T-cell (primary cell): ENCODE measurements at regions not wholly inside any gene's neighbourhood (a gene's known extent, or its start where the extent isn't known, plus 50 kb on each side); places are given as distances from the start of the nearest gene placed in this dataset.

Experiments used
- ATAC-seq, 4 experiments: fragments of 200-7000 bp in 3 of 4; fragments of 150-1000 bp in 1 of 4; cut with Tn5 transposase; replicated peaks in 1 of 4; 1 replicate in 3 of 4; 2 replicates in 1 of 4; pipeline ENCODE4 v1.10.0; 2021; ENCODE audit warnings: moderate library complexity in 3 of 4, mild to moderate bottlenecking in 2 of 4, moderate number of reproducible peaks in 1 of 4
- CTCF ChIA-PET, 2 donors: fragments of 300-600 bp; sonication (Branson Sonifier 250); formaldehyde crosslinking; loops; one replicate each; lab custom pipeline; 2022; ENCODE audit warnings: antibody characterized with exemption in 2 of 2; lab: Charles Lee
- POLR2A ChIA-PET, 2 donors: fragments of 300-600 bp; sonication (Branson Sonifier 250); formaldehyde crosslinking; loops; one replicate each; lab custom pipeline; 2022; ENCODE audit warnings: antibody characterized with exemption in 2 of 2; lab: Charles Lee
- DNase-seq, 35 experiments: peaks; one replicate each; pipeline versions ENCODE4 v3.0.0 to v3.0.0-alpha.2; 2013 to 2023
- H3K27ac ChIP-seq: one replicate; pipeline ENCODE4 v1.5.1; 2013; ENCODE audit warnings: low read length
- H3K27me3 ChIP-seq, 2 experiments: replicated peaks in 1 of 2; 1 replicate in 1 of 2; 2 replicates in 1 of 2; pipeline versions ENCODE4 v1.6.1 to v1.7.0; 2013; ENCODE audit warnings: low read length in 1 of 2, mixed read lengths in 1 of 2; ENCODE audit not compliant: control insufficient read depth in 2 of 2, insufficient read depth in 2 of 2; ENCODE audit errors: extremely low read depth in 1 of 2
- H3K36me3 ChIP-seq, 2 donors: 1 replicate in 1 of 2; 2 replicates in 1 of 2; pipeline versions ENCODE4 v1.6.1 to v1.7.0; 2013; ENCODE audit warnings: low read length in 1 of 2; ENCODE audit not compliant: control insufficient read depth in 2 of 2, insufficient read depth in 1 of 2; ENCODE audit errors: extremely low read depth in 1 of 2
- H3K4me1 ChIP-seq, 2 experiments: 1 replicate in 1 of 2; 2 replicates in 1 of 2; pipeline versions ENCODE4 v1.6.1 to v1.7.0; 2013; ENCODE audit warnings: low read length in 2 of 2, mixed read lengths in 1 of 2; ENCODE audit not compliant: insufficient read depth in 2 of 2, control insufficient read depth in 1 of 2; ENCODE audit errors: extremely low read depth in 1 of 2
- H3K4me3 ChIP-seq, 2 donors: 1 replicate in 1 of 2; 2 replicates in 1 of 2; pipeline versions ENCODE4 v1.5.1 to v1.7.0; 2013; ENCODE audit warnings: mild to moderate bottlenecking in 2 of 2, low read length in 1 of 2, moderate library complexity in 1 of 2; ENCODE audit not compliant: control insufficient read depth in 1 of 2; ENCODE audit errors: extremely low read depth in 1 of 2
- H3K9me3 ChIP-seq: 2 replicates; pipeline ENCODE4 v1.7.0; 2013
- H3K27ac Mint-ChIP-seq, 2 donors: one replicate each; pipeline ENCODE4 v1.8.0; 2020 to 2021; ENCODE audit warnings: mild to moderate bottlenecking in 2 of 2, mixed read lengths in 2 of 2
- H3K27me3 Mint-ChIP-seq, 2 donors: one replicate each; pipeline ENCODE4 v1.8.0; 2021 to 2022; ENCODE audit warnings: mixed read lengths in 2 of 2
- H3K36me3 Mint-ChIP-seq: one replicate; pipeline ENCODE4 v1.8.0; 2021; ENCODE audit warnings: mixed read lengths
- H3K4me1 Mint-ChIP-seq, 3 donors: one replicate each; pipeline ENCODE4 v1.8.0; 2020 to 2022; ENCODE audit warnings: mixed read lengths in 3 of 3, mild to moderate bottlenecking in 1 of 3
- H3K4me3 Mint-ChIP-seq, 3 donors: one replicate each; pipeline ENCODE4 v1.8.0; 2020 to 2022; ENCODE audit warnings: mild to moderate bottlenecking in 3 of 3, mixed read lengths in 3 of 3, moderate library complexity in 3 of 3
- H3K9me3 Mint-ChIP-seq, 3 donors: one replicate each; pipeline ENCODE4 v1.8.0; 2020 to 2022; ENCODE audit warnings: mixed read lengths in 3 of 3
- WGBS: methylation state at CpG from one replicate; pipeline ENCODE4 v1.1.5; 2013; ENCODE audit warnings: missing lambda C conversion rate; ENCODE audit not compliant: insufficient coverage; 5-methylcytosine and 5-hydroxymethylcytosine counted together

- Histone ChIP-seq H3K4me1 (no peaks in the 10 kb centered on the region), H3K9me3 (no peaks in the 10 kb centered on the region), H3K36me3 (no peaks in the 10 kb centered on the region), H3K4me3 (no peak overlapping the region), H3K27me3 (no peaks in the 10 kb centered on the region), H3K27ac (no peak overlapping the region)
- H3K27me3 Mint-ChIP-seq, result no peaks in the 10 kb centered on the region
- ChIA-PET CTCF (no interaction called here), POLR2A (no interaction called here)
- DNase-seq (no peak), ATAC-seq (no peak)
- no peak overlapping the region for H3K4me3 Mint-ChIP-seq
- H3K27ac Mint-ChIP-seq, result no peak overlapping the region
- H3K9me3 Mint-ChIP-seq, result peaks cover 0 to 6% (median 0%) of the 10 kb centered on the region in 3 donors
- no peaks in the 10 kb centered on the region for H3K36me3 Mint-ChIP-seq
- H3K4me1 Mint-ChIP-seq, result no peaks in the 10 kb centered on the region
- no CpG with 5 or more reads among the region's 2 CpGs for WGBS
Measured at GRCh38 chr3:174710612-174711011, 148.5 kb upstream of the NAALADL2 start.

GRCh38 chr3:174715386-174715785, 143.7 kb upstream of the NAALADL2 start:
- Histone ChIP-seq H3K27me3 (no peaks in the 10 kb centered on the region), H3K4me3 (no peak overlapping the region), H3K9me3 (no peaks in the 10 kb centered on the region), H3K4me1 (no peaks in the 10 kb centered on the region), H3K27ac (no peak overlapping the region), H3K36me3 (no peaks in the 10 kb centered on the region)
- ATAC-seq (no peak), DNase-seq (no peak)
- Mint-ChIP-seq H3K27ac (no peak overlapping the region), H3K36me3 (no peaks in the 10 kb centered on the region), H3K9me3 (peaks cover 4% of the 10 kb centered on the region in 3 donors), H3K4me3 (no peak overlapping the region), H3K4me1 (no peaks in the 10 kb centered on the region), H3K27me3 (no peaks in the 10 kb centered on the region)
- CTCF ChIA-PET, result no interaction called here
- POLR2A ChIA-PET, result no interaction called here

- H3K36me3 ChIP-seq, result no peaks in the 10 kb centered on the region
- ChIA-PET CTCF (no interaction called here), POLR2A (no interaction called here)
- Mint-ChIP-seq H3K27me3 (no peaks in the 10 kb centered on the region), H3K9me3 (peaks cover 4% of the 10 kb centered on the region in 3 donors), H3K4me3 (no peak overlapping the region), H3K36me3 (no peaks in the 10 kb centered on the region), H3K27ac (no peak overlapping the region), H3K4me1 (no peaks in the 10 kb centered on the region)
- no peak overlapping the region for H3K4me3 ChIP-seq
- H3K27ac ChIP-seq, result no peak overlapping the region
- no peaks in the 10 kb centered on the region for H3K9me3 ChIP-seq
- WGBS, result no CpG with 5 or more reads among the region's 2 CpGs
- ATAC-seq (no peak), DNase-seq (no peak)
- no peaks in the 10 kb centered on the region for H3K4me1 ChIP-seq
- no peaks in the 10 kb centered on the region for H3K27me3 ChIP-seq
Measured at GRCh38 chr3:174716956-174717505, 142.1 kb upstream of the NAALADL2 start.

- Mint-ChIP-seq H3K36me3 (no peaks in the 10 kb centered on the region), H3K27ac (no peak overlapping the region), H3K27me3 (no peaks in the 10 kb centered on the region), H3K9me3 (peaks cover 4 to 7% (median 4%) of the 10 kb centered on the region in 3 donors), H3K4me3 (no peak overlapping the region), H3K4me1 (no peaks in the 10 kb centered on the region)
- ChIA-PET CTCF (no interaction called here), POLR2A (no interaction called here)
- no CpG with 5 or more reads among the region's 5 CpGs for WGBS
- DNase-seq (no peak), ATAC-seq (no peak)
- no peaks in the 10 kb centered on the region for H3K27me3 ChIP-seq
- no peaks in the 10 kb centered on the region for H3K9me3 ChIP-seq
- H3K4me3 ChIP-seq, result no peak overlapping the region
- no peaks in the 10 kb centered on the region for H3K4me1 ChIP-seq
- H3K27ac ChIP-seq, result no peak overlapping the region
- no peaks in the 10 kb centered on the region for H3K36me3 ChIP-seq
Measured at GRCh38 chr3:174720717-174721116, 138.4 kb upstream of the NAALADL2 start.

GRCh38 chr3:174725303-174725702, 133.8 kb upstream of the NAALADL2 start:
- Histone ChIP-seq H3K4me3 (no peak overlapping the region), H3K27ac (no peak overlapping the region), H3K9me3 (no peaks in the 10 kb centered on the region), H3K4me1 (no peaks in the 10 kb centered on the region), H3K27me3 (no peaks in the 10 kb centered on the region), H3K36me3 (no peaks in the 10 kb centered on the region)
- Mint-ChIP-seq H3K36me3 (no peaks in the 10 kb centered on the region), H3K4me1 (no peaks in the 10 kb centered on the region), H3K9me3 (peaks cover 0 to 10% (median 0%) of the 10 kb centered on the region in 3 donors), H3K27me3 (no peaks in the 10 kb centered on the region), H3K27ac (no peak overlapping the region), H3K4me3 (no peak overlapping the region)
- ATAC-seq (no peak), DNase-seq (no peak)
- CTCF ChIA-PET, result no interaction called here
- no CpG with 5 or more reads among the region's 3 CpGs for WGBS
- POLR2A ChIA-PET, result no interaction called here

- no peak overlapping the region for H3K27ac Mint-ChIP-seq
- DNase-seq, result no peak
- CTCF ChIA-PET, result no interaction called here
- no peaks in the 10 kb centered on the region for H3K27me3 ChIP-seq
- H3K27ac ChIP-seq, result no peak overlapping the region
- H3K36me3 ChIP-seq, result no peaks in the 10 kb centered on the region
- no peaks in the 10 kb centered on the region for H3K36me3 Mint-ChIP-seq
- no peak for ATAC-seq
- no CpG with 5 or more reads among the region's 3 CpGs for WGBS
- H3K4me1 Mint-ChIP-seq, result no peaks in the 10 kb centered on the region
- H3K27me3 Mint-ChIP-seq, result no peaks in the 10 kb centered on the region
- H3K4me3 Mint-ChIP-seq, result no peak overlapping the region
- peaks cover 5 to 9% (median 6%) of the 10 kb centered on the region in 3 donors for H3K9me3 Mint-ChIP-seq
- H3K4me1 ChIP-seq, result no peaks in the 10 kb centered on the region
- no peaks in the 10 kb centered on the region for H3K9me3 ChIP-seq
- POLR2A ChIA-PET, result no interaction called here
- H3K4me3 ChIP-seq, result no peak overlapping the region
Measured at GRCh38 chr3:174737966-174738365, 121.2 kb upstream of the NAALADL2 start.

- H3K36me3 ChIP-seq, result no peaks in the 10 kb centered on the region
- no peaks in the 10 kb centered on the region for H3K27me3 Mint-ChIP-seq
Measured at GRCh38 chr3:174749143-174749542, 110.0 kb upstream of the NAALADL2 start.

More at GRCh38 chr3:174749143-174749542, 110.0 kb upstream of the NAALADL2 start:
- Histone ChIP-seq H3K27me3 (no peaks in the 10 kb centered on the region), H3K4me3 (no peak overlapping the region), H3K27ac (no peak overlapping the region), H3K4me1 (no peaks in the 10 kb centered on the region), H3K9me3 (no peaks in the 10 kb centered on the region)
- Mint-ChIP-seq H3K9me3 (peaks cover 8 to 32% (median 18%) of the 10 kb centered on the region in 3 donors), H3K27ac (no peak overlapping the region), H3K4me3 (no peak overlapping the region), H3K36me3 (no peaks in the 10 kb centered on the region), H3K4me1 (no peaks in the 10 kb centered on the region)
- ChIA-PET CTCF (no interaction called here), POLR2A (no interaction called here)
- no peak for DNase-seq
- ATAC-seq, result no peak
- WGBS, result no CpG with 5 or more reads among the region's 2 CpGs
